ENCODE measurements at regions not wholly inside any gene's neighbourhood (a gene's known extent, or its start where the extent isn't known, plus 50 kb on each side); places are given as distances from the start of the nearest gene placed in this dataset.

DNA sequence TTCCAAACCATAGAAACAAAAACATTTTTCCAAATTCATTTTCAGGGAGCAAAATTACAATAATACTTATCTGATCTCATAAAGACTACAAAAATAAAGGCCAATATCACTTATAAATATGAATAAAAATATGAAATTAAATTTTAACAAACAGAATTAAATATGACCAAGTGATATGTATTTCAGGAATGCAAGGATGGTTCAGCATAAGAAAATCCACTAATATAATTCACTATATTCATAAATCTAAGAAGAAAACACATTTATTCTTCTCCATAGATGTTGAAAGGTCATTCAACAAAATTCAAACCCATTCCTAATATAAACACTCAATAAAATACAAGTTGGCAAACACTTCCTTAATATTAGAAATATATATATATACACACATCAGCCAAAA is 115.2 kb upstream of the TMEM168 start:
- TF ChIP-seq, protein P1, sequence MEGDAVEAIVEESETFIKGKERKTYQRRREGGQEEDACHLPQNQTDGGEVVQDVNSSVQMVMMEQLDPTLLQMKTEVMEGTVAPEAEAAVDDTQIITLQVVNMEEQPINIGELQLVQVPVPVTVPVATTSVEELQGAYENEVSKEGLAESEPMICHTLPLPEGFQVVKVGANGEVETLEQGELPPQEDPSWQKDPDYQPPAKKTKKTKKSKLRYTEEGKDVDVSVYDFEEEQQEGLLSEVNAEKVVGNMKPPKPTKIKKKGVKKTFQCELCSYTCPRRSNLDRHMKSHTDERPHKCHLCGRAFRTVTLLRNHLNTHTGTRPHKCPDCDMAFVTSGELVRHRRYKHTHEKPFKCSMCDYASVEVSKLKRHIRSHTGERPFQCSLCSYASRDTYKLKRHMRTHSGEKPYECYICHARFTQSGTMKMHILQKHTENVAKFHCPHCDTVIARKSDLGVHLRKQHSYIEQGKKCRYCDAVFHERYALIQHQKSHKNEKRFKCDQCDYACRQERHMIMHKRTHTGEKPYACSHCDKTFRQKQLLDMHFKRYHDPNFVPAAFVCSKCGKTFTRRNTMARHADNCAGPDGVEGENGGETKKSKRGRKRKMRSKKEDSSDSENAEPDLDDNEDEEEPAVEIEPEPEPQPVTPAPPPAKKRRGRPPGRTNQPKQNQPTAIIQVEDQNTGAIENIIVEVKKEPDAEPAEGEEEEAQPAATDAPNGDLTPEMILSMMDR (conservative IDR thresholded peaks at IDR 0.05; ENCODE audit: low read depth, low read length) = no peak
- no peak for TF ChIP-seq EZH2 (IDR thresholded peaks at IDR 0.05; ENCODE audit: low read length, unreplicated experiment)
